CD4-positive, alpha-beta memory T cell (primary cell): ENCODE measurements at regions not wholly inside any gene's neighbourhood (a gene's known extent, or its start where the extent isn't known, plus 50 kb on each side); places are given as distances from the start of the nearest gene placed in this dataset.
A peak's percentile ranks its signal among the peaks of the same experiment; 100 is the strongest.

ENCODE experiments used
- CTCF ChIA-PET: fragments of 350-600 bp; sonication (Branson Sonifier 250); formaldehyde crosslinking; loops from one replicate; lab custom pipeline; 2021; ENCODE audit warnings: inconsistent platforms; ENCODE audit not compliant: partially characterized antibody; lab: Charles Lee
- POLR2A ChIA-PET: fragments of 350-600 bp; sonication (Branson Sonifier 250); formaldehyde crosslinking; loops from one replicate; lab custom pipeline; 2021; ENCODE audit not compliant: partially characterized antibody; lab: Charles Lee
- DNase-seq, 5 donors: peaks; one replicate each; pipeline versions ENCODE4 v3.0.0 to v3.0.0-alpha.2; 2020 to 2022; ENCODE audit warnings: mixed read lengths in 1 of 5
- H3K27ac ChIP-seq: one replicate; pipeline ENCODE4 v1.7.0; 2013; ENCODE audit warnings: low read depth, low read length
- H3K27me3 ChIP-seq: 2 replicates; pipeline ENCODE4 v1.7.0; 2013; ENCODE audit warnings: mild to moderate bottlenecking, low read length, moderate library complexity; ENCODE audit not compliant: insufficient read depth
- H3K36me3 ChIP-seq: 2 replicates; pipeline ENCODE4 v1.7.0; 2013; ENCODE audit warnings: mild to moderate bottlenecking, low read length, moderate library complexity; ENCODE audit not compliant: insufficient read depth
- H3K4me1 ChIP-seq: 2 replicates; pipeline ENCODE4 v1.7.0; 2013; ENCODE audit warnings: mild to moderate bottlenecking, low read length, moderate library complexity; ENCODE audit not compliant: insufficient read depth
- H3K4me3 ChIP-seq, 2 donors: one replicate each; pipeline ENCODE4 v1.7.0; 2013; ENCODE audit warnings: low read length in 2 of 2, mild to moderate bottlenecking in 1 of 2
- H3K9me3 ChIP-seq, 2 donors: one replicate each; pipeline ENCODE4 v1.7.0; 2013; ENCODE audit warnings: low read length in 2 of 2, control low read depth in 1 of 2; ENCODE audit not compliant: control insufficient read depth in 1 of 2
- H3K27ac Mint-ChIP-seq, 7 donors: one replicate each; pipeline ENCODE4 v1.8.0; 2020 to 2021; ENCODE audit warnings: mixed read lengths in 7 of 7, mild to moderate bottlenecking in 6 of 7, inconsistent platforms in 3 of 7, moderate library complexity in 3 of 7
- H3K27me3 Mint-ChIP-seq, 2 donors: one replicate each; pipeline ENCODE4 v1.8.0; 2020 to 2021; ENCODE audit warnings: mixed read lengths in 2 of 2
- H3K36me3 Mint-ChIP-seq, 2 donors: one replicate each; pipeline ENCODE4 v1.8.0; 2020 to 2021; ENCODE audit warnings: mixed read lengths in 2 of 2, inconsistent platforms in 1 of 2, mild to moderate bottlenecking in 1 of 2
- H3K4me1 Mint-ChIP-seq, 4 donors: one replicate each; pipeline ENCODE4 v1.8.0; 2020 to 2021; ENCODE audit warnings: mixed read lengths in 4 of 4, mild to moderate bottlenecking in 1 of 4
- H3K4me3 Mint-ChIP-seq, 8 donors: one replicate each; pipeline ENCODE4 v1.8.0; 2020 to 2021; ENCODE audit warnings: mixed read lengths in 8 of 8, mild to moderate bottlenecking in 7 of 8, moderate library complexity in 6 of 8, inconsistent platforms in 3 of 8
- H3K9me3 Mint-ChIP-seq, 8 donors: one replicate each; pipeline ENCODE4 v1.8.0; 2020 to 2021; ENCODE audit warnings: mixed read lengths in 8 of 8, mild to moderate bottlenecking in 5 of 8, inconsistent platforms in 3 of 8, moderate library complexity in 1 of 8
- intact Hi-C: fragments of 100-400 bp; cut with micrococcal nuclease; formaldehyde crosslinking; loops from one replicate; pipeline ENCODE4 v1.15.1; 2023

- Mint-ChIP-seq H3K27me3 (peaks cover 17 to 22% of the 10 kb centered on the region in 2 donors), H3K4me3 (no peak overlapping the region), H3K4me1 (no peaks in the 10 kb centered on the region), H3K36me3 (no peaks in the 10 kb centered on the region), H3K27ac (no peak overlapping the region), H3K9me3 (no peaks in the 10 kb centered on the region)
- no peak overlapping the region for H3K27ac ChIP-seq
- H3K4me1 ChIP-seq = no peaks in the 10 kb centered on the region
- ChIA-PET CTCF (no interaction called here), POLR2A (no interaction called here)
- no peaks in the 10 kb centered on the region for H3K9me3 ChIP-seq
- H3K27me3 ChIP-seq = no peaks in the 10 kb centered on the region
- no peak for DNase-seq
- no peak overlapping the region for H3K4me3 ChIP-seq
- intact Hi-C loops = no loop called here
- H3K36me3 ChIP-seq = no peaks in the 10 kb centered on the region
Measured at GRCh38 chr9:35540315-35540714, 50.4 kb downstream of the RUSC2 start.

- H3K27me3 Mint-ChIP-seq = peaks cover 8 to 10% of the 10 kb centered on the region in 2 donors
- Histone ChIP-seq H3K4me3 (no peak overlapping the region), H3K36me3 (no peaks in the 10 kb centered on the region), H3K4me1 (no peaks in the 10 kb centered on the region), H3K27me3 (no peaks in the 10 kb centered on the region), H3K9me3 (no peaks in the 10 kb centered on the region), H3K27ac (no peak overlapping the region)
- no peaks in the 10 kb centered on the region for H3K36me3 Mint-ChIP-seq
- no peak overlapping the region for H3K4me3 Mint-ChIP-seq
- no peaks in the 10 kb centered on the region for H3K9me3 Mint-ChIP-seq
- ChIA-PET POLR2A (no interaction called here), CTCF (no interaction called here)
- H3K27ac Mint-ChIP-seq = peak overlapping the region in 1 of 7 donors; percentile 15
- no peaks in the 10 kb centered on the region for H3K4me1 Mint-ChIP-seq
- intact Hi-C loops = no loop called here
- no peak for DNase-seq
Measured at GRCh38 chr9:35546853-35547252, 56.9 kb downstream of the RUSC2 start.

- H3K27me3 ChIP-seq = no peaks in the 10 kb centered on the region
- H3K9me3 Mint-ChIP-seq = no peaks in the 10 kb centered on the region
- intact Hi-C loops = no loop called here
- no peak for DNase-seq
- POLR2A ChIA-PET = no interaction called here
- H3K4me1 ChIP-seq = no peaks in the 10 kb centered on the region
- no peaks in the 10 kb centered on the region for H3K4me1 Mint-ChIP-seq
- no peak overlapping the region for H3K4me3 ChIP-seq
- no peaks in the 10 kb centered on the region for H3K36me3 Mint-ChIP-seq
- CTCF ChIA-PET = no interaction called here
- no peaks in the 10 kb centered on the region for H3K9me3 ChIP-seq
- no peak overlapping the region for H3K27ac Mint-ChIP-seq
- H3K27ac ChIP-seq = no peak overlapping the region
- H3K27me3 Mint-ChIP-seq = peaks cover 8 to 10% of the 10 kb centered on the region in 2 donors
- no peak overlapping the region for H3K4me3 Mint-ChIP-seq
- no peaks in the 10 kb centered on the region for H3K36me3 ChIP-seq
Measured at GRCh38 chr9:35547889-35548418, 57.1 kb upstream of the TESK1 start.

- Mint-ChIP-seq H3K4me3 (no peak overlapping the region), H3K27ac (no peak overlapping the region), H3K36me3 (no peaks in the 10 kb centered on the region), H3K27me3 (peaks cover 8 to 10% of the 10 kb centered on the region in 2 donors), H3K4me1 (no peaks in the 10 kb centered on the region), H3K9me3 (no peaks in the 10 kb centered on the region)
- POLR2A ChIA-PET = no interaction called here
- CTCF ChIA-PET = no interaction called here
- no peaks in the 10 kb centered on the region for H3K4me1 ChIP-seq
- H3K9me3 ChIP-seq = no peaks in the 10 kb centered on the region
- intact Hi-C loops = no loop called here
- no peaks in the 10 kb centered on the region for H3K27me3 ChIP-seq
- no peaks in the 10 kb centered on the region for H3K36me3 ChIP-seq
- no peak overlapping the region for H3K4me3 ChIP-seq
- DNase-seq = no peak
- H3K27ac ChIP-seq = no peak overlapping the region
Measured at GRCh38 chr9:35548571-35548970, 56.5 kb upstream of the TESK1 start.

GRCh38 chr9:35549441-35549840 is 55.6 kb upstream of the TESK1 start:
- no peaks in the 10 kb centered on the region for H3K4me1 Mint-ChIP-seq
- H3K27me3 Mint-ChIP-seq = peaks cover 8 to 10% of the 10 kb centered on the region in 2 donors
- H3K9me3 Mint-ChIP-seq = no peaks in the 10 kb centered on the region
- intact Hi-C loops = no loop called here
- Histone ChIP-seq H3K4me1 (no peaks in the 10 kb centered on the region), H3K27me3 (no peaks in the 10 kb centered on the region), H3K27ac (no peak overlapping the region), H3K36me3 (no peaks in the 10 kb centered on the region), H3K4me3 (no peak overlapping the region), H3K9me3 (no peaks in the 10 kb centered on the region)
- ChIA-PET POLR2A (no interaction called here), CTCF (no interaction called here)
- no peak overlapping the region for H3K27ac Mint-ChIP-seq
- no peak overlapping the region for H3K4me3 Mint-ChIP-seq
- no peak for DNase-seq
- H3K36me3 Mint-ChIP-seq = no peaks in the 10 kb centered on the region

- H3K9me3 Mint-ChIP-seq = no peaks in the 10 kb centered on the region
- H3K4me1 Mint-ChIP-seq = no peaks in the 10 kb centered on the region
- no peaks in the 10 kb centered on the region for H3K36me3 ChIP-seq
- H3K4me3 ChIP-seq = no peak overlapping the region
- ChIA-PET CTCF (interaction anchor here (0.6 to 1.7 kb wide), 4 partner anchors 14 to 653 kb away, joined by 3 to 4 read pairs (median 4); partner anchors contain the start of gene RUSC2), POLR2A (no interaction called here)
- H3K4me3 Mint-ChIP-seq = no peak overlapping the region
- intact Hi-C loops = no loop called here
- H3K36me3 Mint-ChIP-seq = no peaks in the 10 kb centered on the region
- DNase-seq = no peak
- no peaks in the 10 kb centered on the region for H3K27me3 ChIP-seq
- H3K4me1 ChIP-seq = no peaks in the 10 kb centered on the region
- H3K9me3 ChIP-seq = no peaks in the 10 kb centered on the region
- peaks cover 1 to 5% of the 10 kb centered on the region in 2 donors for H3K27me3 Mint-ChIP-seq
- H3K27ac Mint-ChIP-seq = no peak overlapping the region
- H3K27ac ChIP-seq = no peak overlapping the region
Measured at GRCh38 chr9:35552376-35552775, 52.7 kb upstream of the TESK1 start.

- no peak overlapping the region for H3K4me3 ChIP-seq
- Mint-ChIP-seq H3K27ac (no peak overlapping the region), H3K36me3 (no peaks in the 10 kb centered on the region), H3K9me3 (no peaks in the 10 kb centered on the region), H3K4me1 (no peaks in the 10 kb centered on the region), H3K27me3 (peaks cover 1 to 2% of the 10 kb centered on the region in 2 donors), H3K4me3 (no peak overlapping the region)
- no peaks in the 10 kb centered on the region for H3K27me3 ChIP-seq
- CTCF ChIA-PET = interaction anchor here (0.7 to 1.7 kb wide), 6 partner anchors 11 to 653 kb away, joined by 3 to 6 read pairs (median 4); partner anchors contain the start of gene RUSC2
- POLR2A ChIA-PET = no interaction called here
- H3K27ac ChIP-seq = no peak overlapping the region
- H3K9me3 ChIP-seq = no peaks in the 10 kb centered on the region
- intact Hi-C loops = no loop called here
- no peaks in the 10 kb centered on the region for H3K36me3 ChIP-seq
- H3K4me1 ChIP-seq = no peaks in the 10 kb centered on the region
- no peak for DNase-seq
Measured at GRCh38 chr9:35552837-35553236, 52.2 kb upstream of the TESK1 start.
